MCF 10A (cell line): ENCODE measurements at regions not wholly inside any gene's neighbourhood (a gene's known extent, or its start where the extent isn't known, plus 50 kb on each side); places are given as distances from the start of the nearest gene placed in this dataset.

Source experiments
- BruUV-seq: library from RNA; stranded (reverse); fragments of 400-500 nt; replicated peaks from 2 replicates; lab custom pipeline; 2021; lab: Mats Ljungman, UMichigan
- CTCF ChIA-PET: fragments of 300-600 bp; sonication (Branson Sonifier 250); formaldehyde crosslinking; extraction: SDS; loops from one replicate; lab custom pipeline; 2021; ENCODE audit warnings: antibody characterized with exemption, inconsistent platforms; lab: Yijun Ruan, JAX
- POLR2A ChIA-PET: fragments of 300-600, 350-650 bp; sonication (Branson Sonifier 250); formaldehyde crosslinking; extraction: SDS; loops from one replicate; lab custom pipeline; 2020; ENCODE audit warnings: antibody characterized with exemption, inconsistent platforms; lab: Yijun Ruan, JAX
- DNase-seq: peaks from one replicate; pipeline ENCODE4 v3.0.0-alpha.2; 2018; ENCODE audit not compliant: unreplicated experiment
- H3K27ac Mint-ChIP-seq: one replicate; pipeline ENCODE4 v1.8.0; 2022; ENCODE audit warnings: mild to moderate bottlenecking, low read depth, mixed read lengths; ENCODE audit not compliant: unreplicated experiment
- H3K27me3 Mint-ChIP-seq: one replicate; pipeline ENCODE4 v1.8.0; 2022; ENCODE audit warnings: mixed read lengths; ENCODE audit not compliant: insufficient read depth, unreplicated experiment
- H3K36me3 Mint-ChIP-seq: one replicate; pipeline ENCODE4 v1.8.0; 2022; ENCODE audit warnings: mild to moderate bottlenecking, moderate library complexity, mixed read lengths; ENCODE audit not compliant: insufficient read depth, unreplicated experiment
- H3K4me1 Mint-ChIP-seq: one replicate; pipeline ENCODE4 v1.8.0; 2022; ENCODE audit warnings: mixed read lengths; ENCODE audit not compliant: insufficient read depth, unreplicated experiment
- H3K4me3 Mint-ChIP-seq: one replicate; pipeline ENCODE4 v1.8.0; 2022; ENCODE audit warnings: mild to moderate bottlenecking, moderate library complexity, mixed read lengths; ENCODE audit not compliant: unreplicated experiment
- H3K9me3 Mint-ChIP-seq: one replicate; pipeline ENCODE4 v1.8.0; 2022; ENCODE audit warnings: mixed read lengths; ENCODE audit not compliant: unreplicated experiment
- intact Hi-C: fragments of 100-400 bp; cut with micrococcal nuclease; formaldehyde crosslinking; loops from 2 replicates; pipeline ENCODE4 v1.14.1; 2022
- TF ChIP-seq, protein P1 (sequence below): fragments of 200-600 bp; IDR thresholded peaks from one replicate; pipeline ENCODE4 v1.8.0; 2022; ENCODE audit warnings: antibody characterized with exemption, mild to moderate bottlenecking; ENCODE audit not compliant: unreplicated experiment

GRCh38 chr1:68551459-68551858 is 54.6 kb upstream of the DEPDC1 start:
- Mint-ChIP-seq H3K27ac (no peak overlapping the region), H3K4me3 (no peak overlapping the region), H3K27me3 (no peaks in the 10 kb centered on the region), H3K4me1 (no peaks in the 10 kb centered on the region), H3K9me3 (no peaks in the 10 kb centered on the region), H3K36me3 (no peaks in the 10 kb centered on the region)
- ChIA-PET POLR2A (no interaction called here), CTCF (no interaction called here)
- BruUV-seq = no TSS peak
- intact Hi-C loops = no loop called here
- TF ChIP-seq, protein P1, sequence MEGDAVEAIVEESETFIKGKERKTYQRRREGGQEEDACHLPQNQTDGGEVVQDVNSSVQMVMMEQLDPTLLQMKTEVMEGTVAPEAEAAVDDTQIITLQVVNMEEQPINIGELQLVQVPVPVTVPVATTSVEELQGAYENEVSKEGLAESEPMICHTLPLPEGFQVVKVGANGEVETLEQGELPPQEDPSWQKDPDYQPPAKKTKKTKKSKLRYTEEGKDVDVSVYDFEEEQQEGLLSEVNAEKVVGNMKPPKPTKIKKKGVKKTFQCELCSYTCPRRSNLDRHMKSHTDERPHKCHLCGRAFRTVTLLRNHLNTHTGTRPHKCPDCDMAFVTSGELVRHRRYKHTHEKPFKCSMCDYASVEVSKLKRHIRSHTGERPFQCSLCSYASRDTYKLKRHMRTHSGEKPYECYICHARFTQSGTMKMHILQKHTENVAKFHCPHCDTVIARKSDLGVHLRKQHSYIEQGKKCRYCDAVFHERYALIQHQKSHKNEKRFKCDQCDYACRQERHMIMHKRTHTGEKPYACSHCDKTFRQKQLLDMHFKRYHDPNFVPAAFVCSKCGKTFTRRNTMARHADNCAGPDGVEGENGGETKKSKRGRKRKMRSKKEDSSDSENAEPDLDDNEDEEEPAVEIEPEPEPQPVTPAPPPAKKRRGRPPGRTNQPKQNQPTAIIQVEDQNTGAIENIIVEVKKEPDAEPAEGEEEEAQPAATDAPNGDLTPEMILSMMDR = no peak
- no peak for DNase-seq

- POLR2A ChIA-PET = no interaction called here
- no peak overlapping the region for H3K4me3 Mint-ChIP-seq
- no peaks in the 10 kb centered on the region for H3K4me1 Mint-ChIP-seq
- intact Hi-C loops = no loop called here
- no peaks in the 10 kb centered on the region for H3K9me3 Mint-ChIP-seq
- peak; percentile 22 for DNase-seq
- H3K36me3 Mint-ChIP-seq = no peaks in the 10 kb centered on the region
- no peak overlapping the region for H3K27ac Mint-ChIP-seq
- BruUV-seq = no TSS peak
- TF ChIP-seq, protein P1 = no peak
- peaks cover 55% of the 10 kb centered on the region for H3K27me3 Mint-ChIP-seq
- CTCF ChIA-PET = interaction anchor here (0.6 kb wide), 1 partner anchor 12 kb away, joined by 5 read pairs; no protein-coding TSS in a partner anchor
These were observed 61.6 kb upstream of the DEPDC1 start for GRCh38 chr1:68558321-68559026.

DNA sequence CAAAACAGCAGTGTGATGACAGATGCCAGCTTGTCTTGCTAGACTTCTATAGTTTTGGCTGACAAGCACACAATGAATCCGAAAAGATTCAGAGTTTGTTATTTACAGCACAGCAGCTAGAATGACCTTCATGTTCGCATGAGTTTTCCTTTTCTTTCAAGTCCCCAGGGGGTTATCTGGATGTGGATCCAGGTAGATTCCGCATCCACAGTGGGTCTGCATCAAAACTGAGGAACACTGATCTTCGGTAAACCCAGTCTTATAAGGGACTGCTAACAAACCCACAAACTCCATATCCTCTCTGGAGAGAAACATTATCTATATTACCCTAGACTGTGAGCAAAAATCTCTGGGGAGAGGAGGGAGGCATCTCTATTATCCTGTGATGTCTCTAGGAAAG is 69.0 kb upstream of the DEPDC1 start:
- no peak overlapping the region for H3K4me3 Mint-ChIP-seq

GRCh38 chr1:68570871-68571270 is 74.0 kb upstream of the DEPDC1 start:
- H3K9me3 Mint-ChIP-seq = no peaks in the 10 kb centered on the region
- H3K27ac Mint-ChIP-seq = no peak overlapping the region
- ChIA-PET CTCF (interaction anchor here (2.3 kb wide), 1 partner anchor 1167 kb away, joined by 21 read pairs; no protein-coding TSS in a partner anchor), POLR2A (interaction anchor here (1.0 kb wide), 1 partner anchor 339 kb away, joined by 3 read pairs; the partner anchor contains the start of gene WLS)
- H3K27me3 Mint-ChIP-seq = peaks cover 63% of the 10 kb centered on the region
- no peak overlapping the region for H3K4me3 Mint-ChIP-seq
- no peak for DNase-seq
- BruUV-seq = no TSS peak
- H3K36me3 Mint-ChIP-seq = peaks cover 5% of the 10 kb centered on the region
- no peaks in the 10 kb centered on the region for H3K4me1 Mint-ChIP-seq
- TF ChIP-seq, protein P1 = peak; percentile 10
- intact Hi-C loops = loop anchor here (5.0 kb wide), 1 partner anchor 719 kb away; no protein-coding TSS in a partner anchor

More for the DNA sequence above, 69.0 kb upstream of the DEPDC1 start:
- no peaks in the 10 kb centered on the region for H3K36me3 Mint-ChIP-seq
- no peaks in the 10 kb centered on the region for H3K4me1 Mint-ChIP-seq
- TF ChIP-seq, protein P1 = no peak
- intact Hi-C loops = no loop called here
- no peak for DNase-seq
- no peaks in the 10 kb centered on the region for H3K9me3 Mint-ChIP-seq
- ChIA-PET POLR2A (no interaction called here), CTCF (interaction anchor here (0.6 kb wide), 1 partner anchor 1807 kb away, joined by 3 read pairs; no protein-coding TSS in a partner anchor)
- BruUV-seq = no TSS peak
- H3K27ac Mint-ChIP-seq = no peak overlapping the region
- peaks cover 64% of the 10 kb centered on the region for H3K27me3 Mint-ChIP-seq
